Transverse colon (tissue), 4 donors: ENCODE measurements at regions not wholly inside any gene's neighbourhood (a gene's known extent, or its start where the extent isn't known, plus 50 kb on each side); places are given as distances from the start of the nearest gene placed in this dataset.

Source experiments
- DNase-seq: peaks from one replicate; pipeline ENCODE4 v3.0.0-alpha.2; 2019
- H3K27ac ChIP-seq, 4 donors: fragments of 200-600 bp; sonication (generic); 2 replicates each; pipeline ENCODE4 v1.5.1; 2016 to 2018; ENCODE audit warnings: inconsistent platforms in 4 of 4
- H3K27me3 ChIP-seq: fragments of 200-600 bp; sonication (generic); 2 replicates; pipeline ENCODE4 v1.5.1; 2017; ENCODE audit warnings: inconsistent platforms
- H3K36me3 ChIP-seq, 4 donors: fragments of 200-600 bp; sonication (generic); 2 replicates each; pipeline ENCODE4 v1.5.1; 2017 to 2019; ENCODE audit warnings: inconsistent platforms in 4 of 4
- H3K4me1 ChIP-seq, 4 donors: fragments of 200-600 bp; sonication (generic); 2 replicates each; pipeline ENCODE4 v1.5.1; 2017 to 2020; ENCODE audit warnings: inconsistent platforms in 4 of 4
- H3K4me3 ChIP-seq, 4 donors: fragments of 200-600 bp; sonication (generic); 1 replicate in 1 of 4; 2 replicates in 3 of 4; pipeline versions ENCODE4 v1.5.1 to v1.6.1; 2017 to 2019; ENCODE audit warnings: inconsistent platforms in 4 of 4
- H3K9me3 ChIP-seq, 2 donors: fragments of 200-600 bp; sonication (generic); 2 replicates each; pipeline ENCODE4 v1.5.1; 2017 to 2019; ENCODE audit warnings: inconsistent platforms in 2 of 2
- CTCF ChIP-seq, 5 experiments: fragments of 200-600 bp in 3 of 5; fragments of 450-650 bp in 2 of 5; sonication (generic) in 3 of 5; IDR thresholded peaks; 1 replicate in 2 of 5; 2 replicates in 3 of 5; pipeline ENCODE4 v1.5.1; 2016 to 2017; ENCODE audit warnings: antibody characterized with exemption in 5 of 5, inconsistent platforms in 3 of 5, mild to moderate bottlenecking in 2 of 5, moderate library complexity in 1 of 5
- EP300 ChIP-seq: sonication (generic); formaldehyde crosslinking; IDR thresholded peaks from one replicate; pipeline ENCODE4 v1.6.1; 2017; ENCODE audit warnings: antibody characterized with exemption, low read depth
- POLR2A ChIP-seq: fragments of 450-650 bp; IDR thresholded peaks from one replicate; pipeline ENCODE4 v1.6.1; 2016; ENCODE audit warnings: antibody characterized with exemption, mild to moderate bottlenecking, moderate library complexity
- POLR2AphosphoS5 ChIP-seq, 3 donors: sonication (generic); formaldehyde crosslinking; IDR thresholded peaks; one replicate each; pipeline ENCODE4 v1.6.1; 2016; ENCODE audit warnings: antibody characterized with exemption in 3 of 3
- WGBS, 2 donors: methylation state at CpG; one replicate each; pipeline ENCODE4 v1.1.5; 2018; ENCODE audit warnings: low coverage in 1 of 2; 5-methylcytosine and 5-hydroxymethylcytosine counted together
- in situ Hi-C, 4 donors: fragments of 200-750 bp; cut with MboI; loops; one replicate each; pipeline versions ENCODE4 v1.15.0 to v1.15.1; 2017; ENCODE audit warnings: low sequenced_read_pairs in 3 of 4, low pct_ligation_motif_present in 1 of 4, low pct_unique_long_range_greater_than_20kb in 1 of 4
- intact Hi-C: fragments of 100-400 bp; cut with DNase I; formaldehyde crosslinking; loops from one replicate; pipeline ENCODE4 v1.15.1; 2023; ENCODE audit warnings: low total_unique reads

DNA sequence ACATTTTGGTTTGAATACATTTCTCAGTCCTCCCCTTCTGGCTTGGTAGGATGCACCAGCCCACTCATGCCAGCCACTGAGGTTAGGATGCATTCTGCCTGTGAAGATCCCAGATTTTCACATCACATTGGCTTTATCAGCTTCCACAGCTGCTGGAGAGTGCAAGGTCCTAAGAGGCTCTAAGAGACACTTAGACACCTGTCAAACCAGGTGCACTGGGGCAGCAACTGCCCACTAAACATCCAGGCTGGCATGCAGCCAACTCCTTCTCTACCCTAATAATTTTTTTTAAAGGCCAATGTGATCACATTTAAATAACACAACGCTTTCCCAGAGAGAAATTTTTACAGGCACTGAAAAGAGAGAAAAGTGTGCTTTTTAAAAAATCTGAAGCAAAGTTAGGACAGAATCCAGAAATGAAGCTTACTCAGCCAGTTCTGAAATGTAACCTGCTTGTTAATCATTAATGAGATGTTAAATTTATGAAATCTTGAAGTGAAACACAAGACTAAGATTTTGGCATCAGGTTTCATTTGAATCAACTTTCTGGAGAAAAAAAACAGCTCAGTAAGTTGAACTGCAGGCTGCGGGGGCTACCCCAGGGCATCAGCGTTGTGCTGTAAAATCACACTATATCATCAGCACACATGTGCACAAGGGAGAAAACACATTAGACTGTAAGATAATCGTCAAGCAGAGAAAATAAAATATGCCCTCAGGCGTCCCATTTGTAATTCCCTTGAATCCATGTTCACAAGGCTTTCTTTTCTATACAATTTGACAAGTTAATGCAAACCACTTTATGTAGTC, 312.9 kb downstream of the ZBBX start:
- Histone ChIP-seq H3K9me3 (no peaks in the 10 kb centered on the region), H3K27ac (no peak overlapping the region), H3K4me3 (no peak overlapping the region), H3K4me1 (no peaks in the 10 kb centered on the region), H3K36me3 (no peaks in the 10 kb centered on the region), H3K27me3 (no peaks in the 10 kb centered on the region)
- no peak for DNase-seq
- TF ChIP-seq CTCF (IDR thresholded peaks at IDR 0.05) (no peak), POLR2A (no peak), EP300 (no peak), POLR2AphosphoS5 (IDR thresholded peaks at IDR 0.05) (no peak)
- in situ Hi-C loops = no loop called here
- WGBS, 2 donors = 17 to 27% methylated on average over 3 to 5 of the region's 5 CpGs
- intact Hi-C loops = no loop called here

- WGBS, 2 donors = 84 to 100% methylated on average over 1 of the region's 1 CpG
- intact Hi-C loops = no loop called here
Measured at GRCh38 chr3:167057581-167057980, 322.5 kb downstream of the ZBBX start.

GRCh38 chr3:167054926-167055325, 325.2 kb downstream of the ZBBX start:
- no peaks in the 10 kb centered on the region for H3K36me3 ChIP-seq
- TF ChIP-seq CTCF (IDR thresholded peaks at IDR 0.05) (no peak), EP300 (no peak), POLR2AphosphoS5 (IDR thresholded peaks at IDR 0.05) (no peak), POLR2A (no peak)
- in situ Hi-C loops = no loop called here
- H3K4me1 ChIP-seq = no peaks in the 10 kb centered on the region
- WGBS, 2 donors = 0 to 19% methylated on average over 1 to 2 of the region's 2 CpGs
- DNase-seq = no peak
- no peak overlapping the region for H3K4me3 ChIP-seq
- intact Hi-C loops = no loop called here
- no peaks in the 10 kb centered on the region for H3K27me3 ChIP-seq
- H3K27ac ChIP-seq = no peak overlapping the region
- H3K9me3 ChIP-seq = peaks cover 0 to 5% of the 10 kb centered on the region in 2 donors

More at GRCh38 chr3:167057581-167057980, 322.5 kb downstream of the ZBBX start:
- in situ Hi-C loops = no loop called here
- Histone ChIP-seq H3K27ac (no peak overlapping the region), H3K9me3 (peaks cover 0 to 5% of the 10 kb centered on the region in 2 donors), H3K4me3 (no peak overlapping the region), H3K36me3 (no peaks in the 10 kb centered on the region), H3K4me1 (no peaks in the 10 kb centered on the region), H3K27me3 (no peaks in the 10 kb centered on the region)
- DNase-seq = no peak
- TF ChIP-seq CTCF (IDR thresholded peaks at IDR 0.05) = no peak
- TF ChIP-seq POLR2AphosphoS5 (IDR thresholded peaks at IDR 0.05) = no peak
- TF ChIP-seq POLR2A = no peak
- TF ChIP-seq EP300 = no peak

DNA sequence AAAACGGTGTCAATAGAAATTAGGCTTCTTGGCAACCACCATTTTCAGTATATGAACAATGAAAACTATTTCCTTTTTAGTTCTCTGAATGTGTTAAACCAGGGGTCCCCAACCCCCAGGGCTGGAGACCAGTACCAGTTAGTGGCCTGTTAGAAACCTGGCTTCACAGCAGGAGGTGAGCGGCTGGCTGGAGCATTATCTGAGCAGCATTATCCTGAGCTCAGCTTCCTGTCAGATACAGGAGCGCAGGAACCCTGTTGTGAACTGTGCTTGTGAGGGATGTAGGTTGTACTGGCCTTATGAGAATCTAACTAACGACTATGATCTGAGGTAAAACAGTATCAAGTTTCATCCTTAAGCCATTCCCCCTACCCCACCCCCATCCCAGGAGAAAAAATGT, 328.7 kb downstream of the ZBBX start:
- Histone ChIP-seq H3K27ac (no peak overlapping the region), H3K27me3 (no peaks in the 10 kb centered on the region), H3K4me1 (no peaks in the 10 kb centered on the region), H3K36me3 (no peaks in the 10 kb centered on the region), H3K9me3 (no peaks in the 10 kb centered on the region), H3K4me3 (no peak overlapping the region)
- TF ChIP-seq POLR2A (no peak), CTCF (IDR thresholded peaks at IDR 0.05) (no peak), EP300 (no peak), POLR2AphosphoS5 (IDR thresholded peaks at IDR 0.05) (no peak)
- in situ Hi-C loops (no loop called here), intact Hi-C loops (no loop called here)
- DNase-seq = no peak
- WGBS, 2 donors = 64 to 65% methylated on average over 2 to 4 of the region's 4 CpGs
